SK-N-SH (cell line): ENCODE measurements at regions not wholly inside any gene's neighbourhood (a gene's known extent, or its start where the extent isn't known, plus 50 kb on each side); places are given as distances from the start of the nearest gene placed in this dataset.

Experiments used
- CTCF ChIA-PET: fragments of 300-600, 350-600 bp; formaldehyde crosslinking; extraction: SDS; loops from one replicate; lab custom pipeline; 2021; lab: Yijun Ruan, JAX
- POLR2A ChIA-PET: fragments of 350-600 bp; sonication (Branson Sonifier 250); formaldehyde crosslinking; extraction: SDS; loops from one replicate; lab custom pipeline; 2020; ENCODE audit warnings: antibody characterized with exemption, inconsistent platforms; lab: Yijun Ruan, JAX
- DNase-seq: peaks from one replicate; pipeline ENCODE4 v3.0.0; 2012
- H2AFZ ChIP-seq: fragments of 200-600 bp; sonication (generic); 2 replicates; pipeline ENCODE4 v1.8.1; 2016; ENCODE audit warnings: antibody characterized with exemption, mild to moderate bottlenecking, low read depth
- H3F3A ChIP-seq: fragments of 200-600 bp; sonication (generic); replicated peaks from 2 replicates; pipeline ENCODE3; 2016; ENCODE audit warnings: antibody characterized with exemption, mild to moderate bottlenecking; ENCODE audit not compliant: insufficient read depth
- H3K27ac ChIP-seq, 2 experiments: fragments of 200-500 bp in 1 of 2; fragments of 200-600 bp in 1 of 2; sonication (Bioruptor generic) in 1 of 2; sonication (generic), shearing (Covaris generic) in 1 of 2; 2 replicates each; pipeline versions ENCODE4 v1.5.1 to v1.6.1; 2014 to 2016; ENCODE audit warnings: low read depth in 2 of 2, inconsistent platforms in 1 of 2, low read length in 1 of 2, mild to moderate bottlenecking in 1 of 2, mixed read lengths in 1 of 2
- H3K27me3 ChIP-seq: fragments of 200-600 bp; sonication (generic), shearing (Covaris generic); 2 replicates; pipeline ENCODE4 v1.6.1; 2016; ENCODE audit warnings: mixed run types; ENCODE audit not compliant: insufficient read depth
- H3K36me3 ChIP-seq, 2 experiments: fragments of 200-500 bp in 1 of 2; fragments of 200-600 bp in 1 of 2; sonication (Bioruptor generic) in 1 of 2; sonication (generic) in 1 of 2; replicated peaks in 1 of 2; 2 replicates each; pipeline versions ENCODE3 to v1.5.1; 2014 to 2016; ENCODE audit warnings: low read length in 1 of 2, mild to moderate bottlenecking in 1 of 2; ENCODE audit not compliant: insufficient read depth in 2 of 2, control insufficient read depth in 1 of 2
- H3K4me1 ChIP-seq, 2 experiments: fragments of 200-500 bp in 1 of 2; fragments of 200-600 bp in 1 of 2; sonication (Bioruptor generic) in 1 of 2; sonication (generic), shearing (Covaris generic) in 1 of 2; 2 replicates each; pipeline versions ENCODE4 v1.5.1 to v1.6.1; 2014 to 2016; ENCODE audit warnings: low read depth in 1 of 2, low read length in 1 of 2, mixed run types in 1 of 2; ENCODE audit not compliant: insufficient read depth in 2 of 2, control insufficient read depth in 1 of 2
- H3K4me2 ChIP-seq: fragments of 200-600 bp; sonication (generic), shearing (Covaris generic); 2 replicates; pipeline ENCODE4 v1.6.1; 2017; ENCODE audit warnings: mixed run types
- H3K4me3 ChIP-seq, 2 experiments: fragments of 200-500 bp in 1 of 2; fragments of 200-600 bp in 1 of 2; sonication (Bioruptor generic) in 1 of 2; sonication (generic), shearing (Covaris generic) in 1 of 2; 2 replicates each; pipeline versions ENCODE4 v1.5.1 to v1.8.1; 2014 to 2016; ENCODE audit warnings: low read depth in 2 of 2, inconsistent platforms in 1 of 2, low read length in 1 of 2, mild to moderate bottlenecking in 1 of 2, mixed read lengths in 1 of 2, moderate library complexity in 1 of 2
- H3K79me2 ChIP-seq: fragments of 200-600 bp; sonication (generic); 2 replicates; pipeline ENCODE4 v1.8.1; 2017; ENCODE audit warnings: mild to moderate bottlenecking; ENCODE audit not compliant: insufficient read depth
- H3K9ac ChIP-seq: fragments of 200-600 bp; sonication (generic); 2 replicates; pipeline ENCODE4 v1.6.1; 2017; ENCODE audit warnings: mixed run types
- H3K9me2 ChIP-seq: fragments of 200-600 bp; sonication (generic); 2 replicates; pipeline ENCODE4 v1.6.1; 2017; ENCODE audit warnings: mixed run types
- H3K9me3 ChIP-seq: fragments of 200-600 bp; sonication (generic); 2 replicates; pipeline ENCODE4 v1.6.1; 2017; ENCODE audit warnings: mixed run types, mild to moderate bottlenecking, moderate library complexity
- H4K20me1 ChIP-seq: fragments of 200-600 bp; sonication (generic); 2 replicates; pipeline ENCODE4 v1.6.1; 2017; ENCODE audit warnings: mild to moderate bottlenecking, mixed run types; ENCODE audit not compliant: insufficient read depth
- CTCF ChIP-seq: fragments of 200-600 bp; sonication (generic); IDR thresholded peaks from 2 replicates; pipeline ENCODE4 v1.6.1; 2017; ENCODE audit warnings: antibody characterized with exemption, mild to moderate bottlenecking, moderate library complexity
- EP300 ChIP-seq, 2 experiments: IDR thresholded peaks; 2 replicates each; pipeline versions ENCODE4 v1.4.0 to v1.6.1; 2012; ENCODE audit warnings: borderline replicate concordance in 1 of 2, low read depth in 1 of 2, low read length in 1 of 2
- EZH2phosphoT487 ChIP-seq: fragments of 200-600 bp; sonication (generic); IDR thresholded peaks from 2 replicates; pipeline ENCODE4 v1.6.1; 2017; ENCODE audit warnings: low read depth, mixed run types, mild to moderate bottlenecking, antibody characterized with exemption, moderate library complexity, borderline replicate concordance
- FOSL2 ChIP-seq: IDR thresholded peaks from 2 replicates; pipeline ENCODE4 v1.4.0; 2012; ENCODE audit warnings: low read depth, mild to moderate bottlenecking, moderate library complexity, borderline replicate concordance
- FOXM1 ChIP-seq: IDR thresholded peaks from 2 replicates; pipeline ENCODE4 v1.4.0; 2012; ENCODE audit warnings: low read depth, mild to moderate bottlenecking
- JUND ChIP-seq: IDR thresholded peaks from 2 replicates; pipeline ENCODE4 v1.4.0; 2012
- RCOR1 ChIP-seq: fragments of 150-350 bp; IDR thresholded peaks from 2 replicates; pipeline ENCODE4 v1.6.1; 2017; ENCODE audit warnings: antibody characterized with exemption, low read length
- SIN3A ChIP-seq: IDR thresholded peaks from 2 replicates; pipeline ENCODE4 v1.6.1; 2012; ENCODE audit warnings: low read depth, mild to moderate bottlenecking, low read length, moderate library complexity, borderline replicate concordance
- TCF12 ChIP-seq: IDR thresholded peaks from 2 replicates; pipeline ENCODE4 v1.4.0; 2012
- YY1 ChIP-seq: IDR thresholded peaks from 2 replicates; pipeline ENCODE4 v1.4.0; 2012; ENCODE audit warnings: low read depth, mild to moderate bottlenecking
- WGBS: methylation state at CpG from one replicate; pipeline ENCODE4 v1.1.6; 2017; ENCODE audit warnings: low lambda C conversion rate; 5-methylcytosine and 5-hydroxymethylcytosine counted together
- TF ChIP-seq, protein P1 (sequence below): IDR thresholded peaks from 2 replicates; pipeline ENCODE4 v1.4.0; 2012; ENCODE audit warnings: low read depth
- TF ChIP-seq, protein P2 (sequence below): IDR thresholded peaks from 2 replicates; pipeline ENCODE4; 2012

DNA sequence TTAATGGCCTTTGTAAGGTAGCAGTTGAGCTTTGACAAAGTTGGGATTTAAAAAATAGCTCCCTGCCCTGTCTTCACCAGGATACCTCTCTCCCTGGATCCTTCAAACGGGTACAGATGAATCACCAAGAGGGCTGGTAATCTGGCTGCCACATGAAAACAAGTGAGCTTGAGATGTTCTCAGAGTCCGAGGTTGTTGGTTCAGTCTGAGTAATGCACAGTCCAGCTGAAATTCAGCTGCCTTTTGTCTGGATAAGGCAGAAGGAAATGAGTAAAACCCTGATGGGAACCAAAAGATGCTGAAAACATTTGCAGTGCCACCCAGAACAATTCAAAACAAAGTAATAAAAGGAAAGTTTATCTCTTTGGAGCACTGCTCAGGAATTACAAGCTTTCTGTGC lies 86.8 kb downstream of the GJA1 start (continued):
- TF ChIP-seq JUND (peak; percentile 77), TCF12 (peak; percentile 93), YY1 (0 out of 2 replicates have a peak, but pooled peaks have one; percentile 25), FOXM1 (no peak)
- TF ChIP-seq, all 33 proteins: peak for 11

- H3K4me3 ChIP-seq: peak overlapping the region in 1 of 2 experiments; percentile 9; a peak in 1 of 4 replicates
- ChIA-PET CTCF (interaction anchor here (0.9 to 1.4 kb wide), 4 partner anchors 10 to 83 kb away, joined by 3 read pairs; no protein-coding TSS in a partner anchor), POLR2A (no interaction called here)
- H3K36me3 ChIP-seq: no peaks in the 10 kb centered on the region
- peak overlapping the region; percentile 77 for H3K9ac ChIP-seq
- H2AFZ ChIP-seq: peak overlapping the region; percentile 82
- H3K27me3 ChIP-seq: no peaks in the 10 kb centered on the region
- peak overlapping the region; percentile 55 to 97; a peak in 3 of 4 replicates for H3K27ac ChIP-seq
- H3K79me2 ChIP-seq: no peaks in the 10 kb centered on the region
- H3F3A ChIP-seq: peaks cover 44% of the 10 kb centered on the region
- peaks cover 0 to 38% of the 10 kb centered on the region in 2 experiments; a peak in 3 of 4 replicates for H3K4me1 ChIP-seq
- H3K9me2 ChIP-seq: no peaks in the 10 kb centered on the region
- DNase-seq: no peak
- no peaks in the 10 kb centered on the region for H3K9me3 ChIP-seq
- H4K20me1 ChIP-seq: no peaks in the 10 kb centered on the region
- H3K4me2 ChIP-seq: peak overlapping the region; percentile 49
- TF ChIP-seq EZH2phosphoT487: no peak
- TF ChIP-seq TCF12: peak; percentile 8; the same call in 1 of the 2 replicates
- no peak for TF ChIP-seq SIN3A
- TF ChIP-seq RCOR1: no peak
- TF ChIP-seq, protein P1, sequence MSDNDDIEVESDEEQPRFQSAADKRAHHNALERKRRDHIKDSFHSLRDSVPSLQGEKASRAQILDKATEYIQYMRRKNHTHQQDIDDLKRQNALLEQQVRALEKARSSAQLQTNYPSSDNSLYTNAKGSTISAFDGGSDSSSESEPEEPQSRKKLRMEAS: 0 out of 2 replicates have a peak, but pooled peaks have one; percentile 9
- peak in 1 of 2 experiments; percentile 34; a peak in 2 of 4 replicates for TF ChIP-seq EP300 (IDR thresholded peaks at IDR 0.05; ENCODE audit: borderline replicate concordance in 1 of 2, low read depth in 1 of 2, low read length in 1 of 2)
- no peak for TF ChIP-seq FOSL2
- WGBS: 59% methylated on average over 3 of the region's 3 CpGs
Observed at GRCh38 chr6:121522771-121523386, 87.4 kb downstream of the GJA1 start.

- WGBS: 98% methylated on average over 7 of the region's 7 CpGs
- Histone ChIP-seq H4K20me1 (no peaks in the 10 kb centered on the region), H2AFZ (peak overlapping the region; percentile 82), H3K36me3 (no peaks in the 10 kb centered on the region), H3K27ac (peak overlapping the region in 1 of 2 experiments; percentile 97; a peak in 2 of 4 replicates), H3K4me3 (no peak overlapping the region), H3K79me2 (no peaks in the 10 kb centered on the region)
- TF ChIP-seq, protein P2, sequence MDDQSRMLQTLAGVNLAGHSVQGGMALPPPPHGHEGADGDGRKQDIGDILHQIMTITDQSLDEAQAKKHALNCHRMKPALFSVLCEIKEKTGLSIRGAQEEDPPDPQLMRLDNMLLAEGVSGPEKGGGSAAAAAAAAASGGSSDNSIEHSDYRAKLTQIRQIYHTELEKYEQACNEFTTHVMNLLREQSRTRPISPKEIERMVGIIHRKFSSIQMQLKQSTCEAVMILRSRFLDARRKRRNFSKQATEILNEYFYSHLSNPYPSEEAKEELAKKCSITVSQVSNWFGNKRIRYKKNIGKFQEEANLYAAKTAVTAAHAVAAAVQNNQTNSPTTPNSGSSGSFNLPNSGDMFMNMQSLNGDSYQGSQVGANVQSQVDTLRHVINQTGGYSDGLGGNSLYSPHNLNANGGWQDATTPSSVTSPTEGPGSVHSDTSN: no peak
- no peak for TF ChIP-seq CTCF
- TF ChIP-seq TCF12: no peak
- TF ChIP-seq, all 33 proteins: peak for 0
- Histone ChIP-seq H3K9ac (peak overlapping the region; percentile 77; the same call in 1 of the 2 replicates), H3K4me1 (peaks cover 0 to 38% of the 10 kb centered on the region in 2 experiments; a peak in 3 of 4 replicates), H3K9me3 (no peaks in the 10 kb centered on the region), H3F3A (peaks cover 44% of the 10 kb centered on the region), H3K9me2 (no peaks in the 10 kb centered on the region), H3K4me2 (no peak overlapping the region; the same call in 1 of the 2 replicates), H3K27me3 (no peaks in the 10 kb centered on the region)
- CTCF ChIA-PET: interaction anchor here (1.4 kb wide), 1 partner anchor 84 kb away, joined by 3 read pairs; no protein-coding TSS in a partner anchor
- no peak for DNase-seq
- POLR2A ChIA-PET: no interaction called here
Observed at GRCh38 chr6:121523628-121524027, 88.2 kb downstream of the GJA1 start.
